Panc1 (cell line): ENCODE measurements at regions not wholly inside any gene's neighbourhood (a gene's known extent, or its start where the extent isn't known, plus 50 kb on each side); places are given as distances from the start of the nearest gene placed in this dataset.

Experiments
- ATAC-seq: fragments of 200-7000 bp; cut with Tn5 transposase; 2 replicates; pipeline ENCODE4 v1.9.1; 2020; ENCODE audit warnings: mild to moderate bottlenecking, moderate library complexity
- BruUV-seq: library from RNA; stranded (reverse); fragments of 400-500 nt; replicated peaks from 2 replicates; lab custom pipeline; 2021; lab: Mats Ljungman, UMichigan
- CTCF ChIA-PET: fragments of 300-600 bp; sonication (Branson Sonifier 250); formaldehyde crosslinking; loops from one replicate; lab custom pipeline; 2022; ENCODE audit warnings: antibody characterized with exemption; lab: Charles Lee
- POLR2A ChIA-PET: fragments of 300-600 bp; sonication (Branson Sonifier 250); formaldehyde crosslinking; loops from one replicate; lab custom pipeline; 2022; ENCODE audit warnings: antibody characterized with exemption; lab: Charles Lee
- DNase-seq: peaks from one replicate; pipeline ENCODE4 v3.0.0-alpha.2; 2010; ENCODE audit warnings: low read depth, low spot score
- H3K27ac ChIP-seq: 2 replicates; pipeline ENCODE4 v1.5.1; 2011; ENCODE audit warnings: mild to moderate bottlenecking, low read length, inconsistent platforms
- H3K27me3 ChIP-seq: fragments of 200-500 bp; sonication (Bioruptor generic); 2 replicates; pipeline ENCODE4 v1.6.0; 2014; ENCODE audit warnings: low read length, inconsistent platforms; ENCODE audit not compliant: control insufficient read depth, insufficient read depth
- H3K36me3 ChIP-seq: fragments of 200-500 bp; sonication (Bioruptor generic); 2 replicates; pipeline ENCODE4 v1.5.1; 2014; ENCODE audit warnings: inconsistent platforms, mild to moderate bottlenecking, low read length, moderate library complexity; ENCODE audit not compliant: control insufficient read depth, insufficient read depth
- H3K4me1 ChIP-seq: 2 replicates; pipeline ENCODE4 v1.5.1; 2011; ENCODE audit warnings: inconsistent platforms, mild to moderate bottlenecking, low read length, moderate library complexity; ENCODE audit not compliant: control insufficient read depth, insufficient read depth
- H3K4me3 ChIP-seq, 2 experiments: 2 replicates each; pipeline ENCODE4 v1.5.1; 2011 to 2012; ENCODE audit warnings: low read depth in 2 of 2, low read length in 2 of 2, mild to moderate bottlenecking in 2 of 2, inconsistent platforms in 1 of 2, moderate library complexity in 1 of 2
- H3K9me3 ChIP-seq: fragments of 200-500 bp; sonication (Bioruptor generic); 2 replicates; pipeline ENCODE4 v1.5.1; 2014; ENCODE audit warnings: low read depth, mild to moderate bottlenecking, inconsistent platforms, low read length, moderate library complexity; ENCODE audit not compliant: control insufficient read depth, insufficient read depth
- POLR2AphosphoS5 ChIP-seq: IDR thresholded peaks from 2 replicates; pipeline ENCODE4 v1.6.1; 2012; ENCODE audit warnings: mild to moderate bottlenecking, low read depth, low read length, moderate library complexity
- SIN3A ChIP-seq: IDR thresholded peaks from 2 replicates; pipeline ENCODE4 v1.6.1; 2012; ENCODE audit warnings: low read depth, mild to moderate bottlenecking, low read length, moderate library complexity, borderline replicate concordance; ENCODE audit not compliant: insufficient read depth
- TCF7L2 ChIP-seq: IDR thresholded peaks from 2 replicates; pipeline ENCODE4 v1.6.1; 2011; ENCODE audit warnings: mild to moderate bottlenecking, low read depth, low read length, inconsistent platforms
- in situ Hi-C: cut with HindIII; loops from 2 replicates; pipeline ENCODE4 v1.10.0; 2016; ENCODE audit warnings: low sequenced_read_pairs, low pct_unique_long_range_greater_than_20kb
- intact Hi-C: fragments of 100-400 bp; cut with micrococcal nuclease; formaldehyde crosslinking; loops from one replicate; pipeline ENCODE4 v1.10.0; 2022; ENCODE audit not compliant: unreplicated experiment
- TF ChIP-seq, protein P1 (sequence below), 2 experiments: IDR thresholded peaks; 2 replicates each; pipeline ENCODE4 v1.6.1; 2011 to 2012; ENCODE audit warnings: low read depth in 2 of 2, control low read depth in 1 of 2, low read length in 1 of 2, mild to moderate bottlenecking in 1 of 2, moderate library complexity in 1 of 2; ENCODE audit not compliant: insufficient read depth in 1 of 2
- TF ChIP-seq, protein P2 (sequence below): fragments of 450-650 bp; IDR thresholded peaks from 2 replicates; pipeline ENCODE4 v1.5.1; 2017; ENCODE audit warnings: mild to moderate bottlenecking

DNA sequence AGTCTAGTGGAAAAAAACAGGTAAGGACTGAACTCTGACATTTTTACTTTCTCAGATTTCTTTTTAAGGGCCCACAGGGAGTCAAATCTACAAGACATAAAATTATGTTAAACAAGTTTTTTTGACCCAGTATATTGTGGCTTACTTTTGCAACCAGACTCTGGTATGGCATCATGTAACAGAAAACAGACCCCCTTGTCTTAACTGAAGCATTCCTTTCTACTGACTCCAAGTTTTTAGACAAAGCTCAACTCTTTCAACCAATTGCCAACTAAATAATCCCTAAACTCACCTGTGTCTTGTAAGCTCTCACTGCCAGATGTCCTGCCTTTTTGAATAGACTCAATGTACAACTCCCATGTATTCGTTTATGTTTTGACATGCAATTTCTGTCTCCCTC is 64.3 kb downstream of the FASLG start:
- in situ Hi-C loops (no loop called here), intact Hi-C loops (no loop called here)
- no peak for DNase-seq
- ChIA-PET CTCF (no interaction called here), POLR2A (no interaction called here)
- TF ChIP-seq POLR2AphosphoS5 (no peak), SIN3A (no peak), TCF7L2 (no peak)
- TF ChIP-seq, protein P1, sequence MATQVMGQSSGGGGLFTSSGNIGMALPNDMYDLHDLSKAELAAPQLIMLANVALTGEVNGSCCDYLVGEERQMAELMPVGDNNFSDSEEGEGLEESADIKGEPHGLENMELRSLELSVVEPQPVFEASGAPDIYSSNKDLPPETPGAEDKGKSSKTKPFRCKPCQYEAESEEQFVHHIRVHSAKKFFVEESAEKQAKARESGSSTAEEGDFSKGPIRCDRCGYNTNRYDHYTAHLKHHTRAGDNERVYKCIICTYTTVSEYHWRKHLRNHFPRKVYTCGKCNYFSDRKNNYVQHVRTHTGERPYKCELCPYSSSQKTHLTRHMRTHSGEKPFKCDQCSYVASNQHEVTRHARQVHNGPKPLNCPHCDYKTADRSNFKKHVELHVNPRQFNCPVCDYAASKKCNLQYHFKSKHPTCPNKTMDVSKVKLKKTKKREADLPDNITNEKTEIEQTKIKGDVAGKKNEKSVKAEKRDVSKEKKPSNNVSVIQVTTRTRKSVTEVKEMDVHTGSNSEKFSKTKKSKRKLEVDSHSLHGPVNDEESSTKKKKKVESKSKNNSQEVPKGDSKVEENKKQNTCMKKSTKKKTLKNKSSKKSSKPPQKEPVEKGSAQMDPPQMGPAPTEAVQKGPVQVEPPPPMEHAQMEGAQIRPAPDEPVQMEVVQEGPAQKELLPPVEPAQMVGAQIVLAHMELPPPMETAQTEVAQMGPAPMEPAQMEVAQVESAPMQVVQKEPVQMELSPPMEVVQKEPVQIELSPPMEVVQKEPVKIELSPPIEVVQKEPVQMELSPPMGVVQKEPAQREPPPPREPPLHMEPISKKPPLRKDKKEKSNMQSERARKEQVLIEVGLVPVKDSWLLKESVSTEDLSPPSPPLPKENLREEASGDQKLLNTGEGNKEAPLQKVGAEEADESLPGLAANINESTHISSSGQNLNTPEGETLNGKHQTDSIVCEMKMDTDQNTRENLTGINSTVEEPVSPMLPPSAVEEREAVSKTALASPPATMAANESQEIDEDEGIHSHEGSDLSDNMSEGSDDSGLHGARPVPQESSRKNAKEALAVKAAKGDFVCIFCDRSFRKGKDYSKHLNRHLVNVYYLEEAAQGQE (IDR thresholded peaks at IDR 0.05; ENCODE audit: insufficient read depth in 1 of 2, low read depth in 2 of 2, low read length in 1 of 2) = no peak
- TF ChIP-seq, protein P2, sequence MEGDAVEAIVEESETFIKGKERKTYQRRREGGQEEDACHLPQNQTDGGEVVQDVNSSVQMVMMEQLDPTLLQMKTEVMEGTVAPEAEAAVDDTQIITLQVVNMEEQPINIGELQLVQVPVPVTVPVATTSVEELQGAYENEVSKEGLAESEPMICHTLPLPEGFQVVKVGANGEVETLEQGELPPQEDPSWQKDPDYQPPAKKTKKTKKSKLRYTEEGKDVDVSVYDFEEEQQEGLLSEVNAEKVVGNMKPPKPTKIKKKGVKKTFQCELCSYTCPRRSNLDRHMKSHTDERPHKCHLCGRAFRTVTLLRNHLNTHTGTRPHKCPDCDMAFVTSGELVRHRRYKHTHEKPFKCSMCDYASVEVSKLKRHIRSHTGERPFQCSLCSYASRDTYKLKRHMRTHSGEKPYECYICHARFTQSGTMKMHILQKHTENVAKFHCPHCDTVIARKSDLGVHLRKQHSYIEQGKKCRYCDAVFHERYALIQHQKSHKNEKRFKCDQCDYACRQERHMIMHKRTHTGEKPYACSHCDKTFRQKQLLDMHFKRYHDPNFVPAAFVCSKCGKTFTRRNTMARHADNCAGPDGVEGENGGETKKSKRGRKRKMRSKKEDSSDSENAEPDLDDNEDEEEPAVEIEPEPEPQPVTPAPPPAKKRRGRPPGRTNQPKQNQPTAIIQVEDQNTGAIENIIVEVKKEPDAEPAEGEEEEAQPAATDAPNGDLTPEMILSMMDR = no peak
- H3K36me3 ChIP-seq = no peaks in the 10 kb centered on the region
- no peak overlapping the region for H3K4me3 ChIP-seq
- H3K4me1 ChIP-seq = no peaks in the 10 kb centered on the region
- no peak for ATAC-seq
- no peaks in the 10 kb centered on the region for H3K27me3 ChIP-seq
- no TSS peak for BruUV-seq
- no peak overlapping the region for H3K27ac ChIP-seq
- H3K9me3 ChIP-seq = no peaks in the 10 kb centered on the region

DNA sequence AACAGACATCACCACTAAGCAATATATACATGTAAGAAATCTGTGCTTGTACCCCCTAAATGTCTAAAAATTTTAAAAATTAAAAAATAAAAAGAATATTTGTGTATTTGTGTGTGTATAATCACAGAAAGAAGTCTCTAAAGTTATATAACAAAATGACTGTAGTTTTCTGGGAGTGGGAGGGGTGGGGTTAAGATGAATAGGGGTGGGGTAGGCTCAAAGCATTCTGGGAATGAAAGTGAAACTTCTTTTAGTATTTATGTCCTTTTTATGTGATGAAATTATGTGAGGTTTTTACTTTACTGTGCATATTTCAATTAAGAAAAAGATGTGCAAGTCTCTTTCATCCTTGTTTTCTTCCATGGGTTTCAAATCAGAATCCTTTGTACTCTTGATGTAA is 65.3 kb downstream of the FASLG start:
- ChIA-PET POLR2A (no interaction called here), CTCF (no interaction called here)
- no TSS peak for BruUV-seq
- ATAC-seq = no peak
- TF ChIP-seq TCF7L2 (no peak), SIN3A (no peak), POLR2AphosphoS5 (no peak)
- TF ChIP-seq, protein P1 (IDR thresholded peaks at IDR 0.05; ENCODE audit: insufficient read depth in 1 of 2, low read depth in 2 of 2, low read length in 1 of 2) = no peak
- TF ChIP-seq, protein P2 = no peak
- Histone ChIP-seq H3K27me3 (no peaks in the 10 kb centered on the region), H3K36me3 (no peaks in the 10 kb centered on the region), H3K9me3 (no peaks in the 10 kb centered on the region), H3K4me3 (no peak overlapping the region), H3K27ac (no peak overlapping the region), H3K4me1 (no peaks in the 10 kb centered on the region)
- no peak for DNase-seq
- intact Hi-C loops = no loop called here
- in situ Hi-C loops = no loop called here
